ENCODE measurements at regions not wholly inside any gene's neighbourhood (a gene's known extent, or its start where the extent isn't known, plus 50 kb on each side); places are given as distances from the start of the nearest gene placed in this dataset.

- no peaks in the 10 kb centered on the region for H3K36me3 ChIP-seq (ENCODE audit: control insufficient read depth, insufficient read depth, low read length)
- Mint-ChIP-seq H3K27me3 (no peaks in the 10 kb centered on the region), H3K9me3 (peaks cover 0 to 10% (median 4%) of the 10 kb centered on the region in 7 donors), H3K36me3 (no peaks in the 10 kb centered on the region), H3K4me1 (no peaks in the 10 kb centered on the region), H3K27ac (no peak overlapping the region), H3K4me3 (no peak overlapping the region)
- H3K27me3 ChIP-seq (ENCODE audit: control insufficient read depth, insufficient read depth, low read length), result no peaks in the 10 kb centered on the region
- H3K4me1 ChIP-seq (ENCODE audit: control insufficient read depth, insufficient read depth, low read length, poor library complexity, severe bottlenecking), result no peaks in the 10 kb centered on the region
- no peaks in the 10 kb centered on the region for H3K9me3 ChIP-seq (ENCODE audit: control insufficient read depth in 2 of 2, low read length in 2 of 2)
- no peak overlapping the region for H3K4me3 ChIP-seq (ENCODE audit: low read depth, low read length)
- H3K27ac ChIP-seq (ENCODE audit: insufficient read depth, low read length, poor library complexity, severe bottlenecking), result no peak overlapping the region
- no peak for ATAC-seq (ENCODE audit: low read depth in 2 of 2)
- peak in 1 of 3 donors; percentile 0 for DNase-seq
Observed at GRCh38 chr20:54980103-54980960, 504.9 kb downstream of the DOK5 start.

GRCh38 chr20:54950304-54950703 is 474.9 kb downstream of the DOK5 start:
- H3K4me1 Mint-ChIP-seq, result no peaks in the 10 kb centered on the region
- no peaks in the 10 kb centered on the region for H3K9me3 ChIP-seq (ENCODE audit: control insufficient read depth in 2 of 2, low read length in 2 of 2)
- ATAC-seq (ENCODE audit: low read depth in 2 of 2), result no peak

GRCh38 chr20:54941666-54942065 is 466.3 kb downstream of the DOK5 start:
- Histone ChIP-seq H3K4me3 (ENCODE audit: low read depth, low read length) (no peak overlapping the region), H3K27ac (ENCODE audit: insufficient read depth, low read length, poor library complexity, severe bottlenecking) (no peak overlapping the region), H3K4me1 (ENCODE audit: control insufficient read depth, insufficient read depth, low read length, poor library complexity, severe bottlenecking) (no peaks in the 10 kb centered on the region), H3K27me3 (ENCODE audit: control insufficient read depth, insufficient read depth, low read length) (no peaks in the 10 kb centered on the region), H3K9me3 (ENCODE audit: control insufficient read depth in 2 of 2, low read length in 2 of 2) (no peaks in the 10 kb centered on the region), H3K36me3 (ENCODE audit: control insufficient read depth, insufficient read depth, low read length) (no peaks in the 10 kb centered on the region)
- peaks cover 0 to 11% (median 6%) of the 10 kb centered on the region in 7 donors for H3K9me3 Mint-ChIP-seq
- no peaks in the 10 kb centered on the region for H3K4me1 Mint-ChIP-seq
- no peaks in the 10 kb centered on the region for H3K36me3 Mint-ChIP-seq
- H3K27me3 Mint-ChIP-seq, result no peaks in the 10 kb centered on the region
- no peak overlapping the region for H3K4me3 Mint-ChIP-seq
- no peak overlapping the region for H3K27ac Mint-ChIP-seq
- DNase-seq, result no peak
- ATAC-seq (ENCODE audit: low read depth in 2 of 2), result no peak

More at GRCh38 chr20:54950304-54950703, 474.9 kb downstream of the DOK5 start:
- Mint-ChIP-seq H3K27ac (no peak overlapping the region), H3K36me3 (no peaks in the 10 kb centered on the region), H3K27me3 (no peaks in the 10 kb centered on the region), H3K9me3 (peaks cover 0 to 6% (median 0%) of the 10 kb centered on the region in 7 donors), H3K4me3 (no peak overlapping the region)
- DNase-seq, result no peak
- Histone ChIP-seq H3K27ac (ENCODE audit: insufficient read depth, low read length, poor library complexity, severe bottlenecking) (no peak overlapping the region), H3K4me1 (ENCODE audit: control insufficient read depth, insufficient read depth, low read length, poor library complexity, severe bottlenecking) (no peaks in the 10 kb centered on the region), H3K36me3 (ENCODE audit: control insufficient read depth, insufficient read depth, low read length) (no peaks in the 10 kb centered on the region), H3K4me3 (ENCODE audit: low read depth, low read length) (no peak overlapping the region), H3K27me3 (ENCODE audit: control insufficient read depth, insufficient read depth, low read length) (no peaks in the 10 kb centered on the region)

- no peaks in the 10 kb centered on the region for H3K36me3 Mint-ChIP-seq
- H3K27me3 Mint-ChIP-seq, result no peaks in the 10 kb centered on the region
- H3K27me3 ChIP-seq (ENCODE audit: control insufficient read depth, insufficient read depth, low read length), result no peaks in the 10 kb centered on the region
- H3K4me1 Mint-ChIP-seq, result no peaks in the 10 kb centered on the region
- H3K9me3 Mint-ChIP-seq, result peaks cover 0 to 11% (median 6%) of the 10 kb centered on the region in 7 donors
- no peaks in the 10 kb centered on the region for H3K36me3 ChIP-seq (ENCODE audit: control insufficient read depth, insufficient read depth, low read length)
- H3K4me3 ChIP-seq (ENCODE audit: low read depth, low read length), result no peak overlapping the region
- H3K4me1 ChIP-seq (ENCODE audit: control insufficient read depth, insufficient read depth, low read length, poor library complexity, severe bottlenecking), result no peaks in the 10 kb centered on the region
- ATAC-seq (ENCODE audit: low read depth in 2 of 2) (no peak), DNase-seq (no peak)
- no peak overlapping the region for H3K27ac ChIP-seq (ENCODE audit: insufficient read depth, low read length, poor library complexity, severe bottlenecking)
- no peak overlapping the region for H3K4me3 Mint-ChIP-seq
- H3K9me3 ChIP-seq (ENCODE audit: control insufficient read depth in 2 of 2, low read length in 2 of 2), result no peaks in the 10 kb centered on the region
- H3K27ac Mint-ChIP-seq, result no peak overlapping the region
Observed at GRCh38 chr20:54940522-54940921, 465.1 kb downstream of the DOK5 start.

GRCh38 chr20:54938707-54939106 is 463.3 kb downstream of the DOK5 start:
- no peaks in the 10 kb centered on the region for H3K4me1 Mint-ChIP-seq
- H3K27me3 Mint-ChIP-seq, result no peaks in the 10 kb centered on the region
- H3K4me3 Mint-ChIP-seq, result no peak overlapping the region
- no peak overlapping the region for H3K4me3 ChIP-seq (ENCODE audit: low read depth, low read length)
- ATAC-seq (ENCODE audit: low read depth in 2 of 2), result no peak
- no peaks in the 10 kb centered on the region for H3K9me3 ChIP-seq (ENCODE audit: control insufficient read depth in 2 of 2, low read length in 2 of 2)
- H3K9me3 Mint-ChIP-seq, result peaks cover 0 to 11% (median 3%) of the 10 kb centered on the region in 7 donors
- no peak for DNase-seq
- H3K27ac ChIP-seq (ENCODE audit: insufficient read depth, low read length, poor library complexity, severe bottlenecking), result no peak overlapping the region
- H3K27me3 ChIP-seq (ENCODE audit: control insufficient read depth, insufficient read depth, low read length), result no peaks in the 10 kb centered on the region
- no peak overlapping the region for H3K27ac Mint-ChIP-seq
- no peaks in the 10 kb centered on the region for H3K36me3 ChIP-seq (ENCODE audit: control insufficient read depth, insufficient read depth, low read length)
- H3K36me3 Mint-ChIP-seq, result no peaks in the 10 kb centered on the region
- H3K4me1 ChIP-seq (ENCODE audit: control insufficient read depth, insufficient read depth, low read length, poor library complexity, severe bottlenecking), result no peaks in the 10 kb centered on the region

- no peak overlapping the region for H3K4me3 Mint-ChIP-seq
- no peaks in the 10 kb centered on the region for H3K4me1 ChIP-seq (ENCODE audit: control insufficient read depth, insufficient read depth, low read length, poor library complexity, severe bottlenecking)
- H3K27ac ChIP-seq (ENCODE audit: insufficient read depth, low read length, poor library complexity, severe bottlenecking), result no peak overlapping the region
- ATAC-seq (ENCODE audit: low read depth in 2 of 2) (no peak), DNase-seq (no peak)
- H3K36me3 Mint-ChIP-seq, result no peaks in the 10 kb centered on the region
- H3K27me3 Mint-ChIP-seq, result no peaks in the 10 kb centered on the region
- H3K27me3 ChIP-seq (ENCODE audit: control insufficient read depth, insufficient read depth, low read length), result no peaks in the 10 kb centered on the region
- no peaks in the 10 kb centered on the region for H3K9me3 ChIP-seq (ENCODE audit: control insufficient read depth in 2 of 2, low read length in 2 of 2)
- H3K36me3 ChIP-seq (ENCODE audit: control insufficient read depth, insufficient read depth, low read length), result no peaks in the 10 kb centered on the region
- H3K9me3 Mint-ChIP-seq, result peaks cover 0 to 13% (median 3%) of the 10 kb centered on the region in 7 donors
- no peak overlapping the region for H3K4me3 ChIP-seq (ENCODE audit: low read depth, low read length)
- no peak overlapping the region for H3K27ac Mint-ChIP-seq
- no peaks in the 10 kb centered on the region for H3K4me1 Mint-ChIP-seq
Observed at GRCh38 chr20:54933212-54933904, 458.0 kb downstream of the DOK5 start.

GRCh38 chr20:54929191-54929590 is 453.8 kb downstream of the DOK5 start:
- Histone ChIP-seq H3K9me3 (ENCODE audit: control insufficient read depth in 2 of 2, low read length in 2 of 2) (no peaks in the 10 kb centered on the region), H3K4me1 (ENCODE audit: control insufficient read depth, insufficient read depth, low read length, poor library complexity, severe bottlenecking) (no peaks in the 10 kb centered on the region), H3K27me3 (ENCODE audit: control insufficient read depth, insufficient read depth, low read length) (no peaks in the 10 kb centered on the region), H3K27ac (ENCODE audit: insufficient read depth, low read length, poor library complexity, severe bottlenecking) (no peak overlapping the region), H3K4me3 (ENCODE audit: low read depth, low read length) (no peak overlapping the region), H3K36me3 (ENCODE audit: control insufficient read depth, insufficient read depth, low read length) (no peaks in the 10 kb centered on the region)
- ATAC-seq (ENCODE audit: low read depth in 2 of 2) (no peak), DNase-seq (no peak)
- Mint-ChIP-seq H3K27ac (no peak overlapping the region), H3K36me3 (no peaks in the 10 kb centered on the region), H3K4me3 (no peak overlapping the region), H3K27me3 (no peaks in the 10 kb centered on the region), H3K9me3 (peaks cover 0 to 19% (median 3%) of the 10 kb centered on the region in 7 donors), H3K4me1 (no peaks in the 10 kb centered on the region)

All from CD4-positive, CD25-positive, alpha-beta regulatory T cell (primary cell).